ENCODE measurements at regions not wholly inside any gene's neighbourhood (a gene's known extent, or its start where the extent isn't known, plus 50 kb on each side); places are given as distances from the start of the nearest gene placed in this dataset.

GRCh38 chr13:33617055-33617454 is 200.9 kb upstream of the RFC3 start:
- no peak for DNase-seq (ENCODE audit: low read depth in 1 of 2, low spot score in 1 of 2)

GRCh38 chr13:33624253-33624652 is 193.7 kb upstream of the RFC3 start:
- no peak for DNase-seq (ENCODE audit: low read depth in 1 of 2, low spot score in 1 of 2)

GRCh38 chr13:33624740-33625139 is 193.2 kb upstream of the RFC3 start:
- no peak for DNase-seq (ENCODE audit: low read depth in 1 of 2, low spot score in 1 of 2)

- DNase-seq (ENCODE audit: low read depth in 1 of 2, low spot score in 1 of 2): no peak
Observed at GRCh38 chr13:33626407-33626806, 191.5 kb upstream of the RFC3 start.

- no peak for DNase-seq (ENCODE audit: low read depth in 1 of 2, low spot score in 1 of 2)
Observed at GRCh38 chr13:33628662-33629061, 189.3 kb upstream of the RFC3 start.

GRCh38 chr13:33629605-33630360 is 188.2 kb upstream of the RFC3 start:
- no peak for DNase-seq (ENCODE audit: low read depth in 1 of 2, low spot score in 1 of 2)

- DNase-seq (ENCODE audit: low read depth in 1 of 2, low spot score in 1 of 2): no peak
Observed at GRCh38 chr13:33633701-33634545, 184.0 kb upstream of the RFC3 start.

- DNase-seq (ENCODE audit: low read depth in 1 of 2, low spot score in 1 of 2): no peak
Observed at GRCh38 chr13:33634546-33634982, 183.4 kb upstream of the RFC3 start.

GRCh38 chr13:33636243-33636642 is 181.7 kb upstream of the RFC3 start:
- no peak for DNase-seq (ENCODE audit: low read depth in 1 of 2, low spot score in 1 of 2)

GRCh38 chr13:33636955-33637670 is 180.8 kb upstream of the RFC3 start:
- DNase-seq (ENCODE audit: low read depth in 1 of 2, low spot score in 1 of 2): no peak

GRCh38 chr13:33637978-33638743 is 179.8 kb upstream of the RFC3 start:
- no peak for DNase-seq (ENCODE audit: low read depth in 1 of 2, low spot score in 1 of 2)

- DNase-seq (ENCODE audit: low read depth in 1 of 2, low spot score in 1 of 2): no peak
Observed at GRCh38 chr13:33639158-33639557, 178.8 kb upstream of the RFC3 start.

GRCh38 chr13:33639626-33640080 is 178.3 kb upstream of the RFC3 start:
- peak; percentile 6 to 51 for DNase-seq (ENCODE audit: low read depth in 1 of 2, low spot score in 1 of 2)

- DNase-seq (ENCODE audit: low read depth in 1 of 2, low spot score in 1 of 2): no peak
Observed at GRCh38 chr13:33640832-33641231, 177.1 kb upstream of the RFC3 start.

- no peak for DNase-seq (ENCODE audit: low read depth in 1 of 2, low spot score in 1 of 2)
Observed at GRCh38 chr13:33642374-33643065, 175.4 kb upstream of the RFC3 start.

GRCh38 chr13:33644581-33645543 is 173.1 kb upstream of the RFC3 start:
- DNase-seq (ENCODE audit: low read depth in 1 of 2, low spot score in 1 of 2): no peak

- no peak for DNase-seq (ENCODE audit: low read depth in 1 of 2, low spot score in 1 of 2)
Observed at GRCh38 chr13:33645591-33646554, 172.1 kb upstream of the RFC3 start.

Measured in activated CD4-positive, alpha-beta T cell treated with anti-CD3 and anti-CD28 coated beads, Interleukin-2, amount 50 U/mL, for 24 hours (primary cell).